Upper lobe of left lung (tissue), 4 donors: ENCODE measurements at regions not wholly inside any gene's neighbourhood (a gene's known extent, or its start where the extent isn't known, plus 50 kb on each side); places are given as distances from the start of the nearest gene placed in this dataset.

Experiments
- CTCF ChIP-seq, 6 experiments: fragments of 450-650 bp in 4 of 6; fragments of 200-600 bp in 2 of 6; sonication (generic) in 2 of 6; IDR thresholded peaks; one replicate each; pipeline ENCODE4 v1.5.1; 2016 to 2019; ENCODE audit warnings: antibody characterized with exemption in 6 of 6
- EP300 ChIP-seq, 4 donors: sonication (generic); formaldehyde crosslinking; IDR thresholded peaks; one replicate each; pipeline ENCODE4 v1.5.1; 2017; ENCODE audit warnings: antibody characterized with exemption in 4 of 4, control low read depth in 2 of 4
- POLR2A ChIP-seq, 4 donors: fragments of 450-650 bp; IDR thresholded peaks; one replicate each; pipeline ENCODE4 v1.5.1; 2016 to 2017; ENCODE audit warnings: antibody characterized with exemption in 4 of 4, mild to moderate bottlenecking in 2 of 4
- POLR2AphosphoS5 ChIP-seq, 2 donors: sonication (generic); formaldehyde crosslinking; IDR thresholded peaks; one replicate each; pipeline ENCODE4 v1.5.1; 2017; ENCODE audit warnings: antibody characterized with exemption in 2 of 2

GRCh38 chr7:18364396-18364795, 131.2 kb upstream of the HDAC9 start:
- TF ChIP-seq CTCF (IDR thresholded peaks at IDR 0.05) = no peak
- no peak for TF ChIP-seq POLR2AphosphoS5 (IDR thresholded peaks at IDR 0.05)
- TF ChIP-seq EP300 (IDR thresholded peaks at IDR 0.05) = no peak
- TF ChIP-seq POLR2A (IDR thresholded peaks at IDR 0.05) = no peak
